ENCODE measurements at regions not wholly inside any gene's neighbourhood (a gene's known extent, or its start where the extent isn't known, plus 50 kb on each side); places are given as distances from the start of the nearest gene placed in this dataset.

DNA sequence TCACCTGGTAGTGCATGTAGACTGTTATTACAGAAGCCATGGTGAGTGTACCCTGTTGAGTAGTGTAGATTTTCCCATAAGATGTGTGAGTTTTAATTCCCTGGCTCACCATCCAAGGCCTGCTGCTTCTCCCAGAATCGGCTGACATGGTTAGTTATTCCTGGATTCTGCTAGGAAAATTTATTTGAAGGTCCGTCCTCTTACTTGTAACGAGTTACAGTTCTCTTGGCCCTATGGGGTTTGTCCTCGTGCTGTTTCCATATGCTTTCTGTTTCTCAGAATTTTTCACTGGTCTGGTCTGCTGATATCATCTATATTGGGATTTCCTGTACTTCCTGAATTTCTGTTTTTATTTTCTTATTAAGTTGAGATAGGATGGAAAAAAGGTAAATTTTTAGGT is 423.3 kb upstream of the RGS6 start:
- DNase-seq: no peak
- TF ChIP-seq GATA1 (IDR thresholded peaks at IDR 0.05; ENCODE audit: low read depth, low read length): no peak
- no peak for TF ChIP-seq POLR2A (IDR thresholded peaks at IDR 0.05; ENCODE audit: low read length)

GRCh38 chr14:71511152-71511551 is 421.1 kb upstream of the RGS6 start:
- no peak for TF ChIP-seq GATA1 (IDR thresholded peaks at IDR 0.05; ENCODE audit: low read depth, low read length)
- no peak for DNase-seq

DNA sequence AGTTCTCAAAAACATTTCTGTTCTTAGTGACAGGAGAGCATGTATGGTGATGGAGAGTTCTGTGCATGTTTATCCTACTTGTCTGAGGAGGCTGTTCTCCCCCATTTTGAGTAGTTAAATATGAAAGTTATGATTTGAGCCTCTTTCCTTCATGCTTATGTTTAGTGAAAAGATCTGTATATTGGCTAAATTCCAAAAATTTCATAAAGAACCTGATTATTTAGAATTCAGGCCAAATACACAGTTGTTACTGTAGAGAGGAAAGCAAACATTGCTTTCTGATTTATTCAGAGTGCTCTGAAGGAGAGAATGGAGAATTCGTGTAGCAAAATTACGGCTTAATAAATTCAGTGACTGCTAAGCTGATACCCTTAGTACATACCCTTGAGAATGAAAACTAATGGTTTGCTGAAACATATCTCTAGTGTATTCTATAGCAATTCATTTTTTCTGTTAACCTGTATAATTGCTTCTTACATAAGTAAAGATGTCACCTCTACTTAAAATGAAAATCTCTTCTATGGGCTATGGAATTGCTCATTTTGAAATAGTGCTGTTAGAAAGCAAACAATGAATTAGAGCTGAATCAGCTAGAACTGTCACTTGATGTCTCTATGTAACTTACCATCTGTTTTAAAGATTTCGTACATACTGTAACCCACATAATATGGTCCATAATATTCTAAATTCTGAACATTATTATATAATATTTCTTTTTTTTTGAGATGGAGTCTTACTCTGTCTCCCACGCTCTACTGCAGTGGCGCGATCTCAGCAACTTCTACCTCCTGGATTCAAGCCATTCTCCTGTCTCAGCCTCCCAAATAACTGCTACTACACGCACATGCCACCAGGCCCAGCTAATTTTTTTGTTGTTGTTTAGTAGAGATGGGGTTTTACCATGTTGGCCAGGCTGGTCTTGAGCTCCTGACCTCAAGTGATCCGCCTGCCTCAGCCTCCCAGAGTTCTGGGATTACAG is 417.0 kb upstream of the RGS6 start:
- TF ChIP-seq GATA1 (IDR thresholded peaks at IDR 0.05; ENCODE audit: low read depth, low read length) (no peak), POLR2A (IDR thresholded peaks at IDR 0.05; ENCODE audit: low read length) (no peak)

DNA sequence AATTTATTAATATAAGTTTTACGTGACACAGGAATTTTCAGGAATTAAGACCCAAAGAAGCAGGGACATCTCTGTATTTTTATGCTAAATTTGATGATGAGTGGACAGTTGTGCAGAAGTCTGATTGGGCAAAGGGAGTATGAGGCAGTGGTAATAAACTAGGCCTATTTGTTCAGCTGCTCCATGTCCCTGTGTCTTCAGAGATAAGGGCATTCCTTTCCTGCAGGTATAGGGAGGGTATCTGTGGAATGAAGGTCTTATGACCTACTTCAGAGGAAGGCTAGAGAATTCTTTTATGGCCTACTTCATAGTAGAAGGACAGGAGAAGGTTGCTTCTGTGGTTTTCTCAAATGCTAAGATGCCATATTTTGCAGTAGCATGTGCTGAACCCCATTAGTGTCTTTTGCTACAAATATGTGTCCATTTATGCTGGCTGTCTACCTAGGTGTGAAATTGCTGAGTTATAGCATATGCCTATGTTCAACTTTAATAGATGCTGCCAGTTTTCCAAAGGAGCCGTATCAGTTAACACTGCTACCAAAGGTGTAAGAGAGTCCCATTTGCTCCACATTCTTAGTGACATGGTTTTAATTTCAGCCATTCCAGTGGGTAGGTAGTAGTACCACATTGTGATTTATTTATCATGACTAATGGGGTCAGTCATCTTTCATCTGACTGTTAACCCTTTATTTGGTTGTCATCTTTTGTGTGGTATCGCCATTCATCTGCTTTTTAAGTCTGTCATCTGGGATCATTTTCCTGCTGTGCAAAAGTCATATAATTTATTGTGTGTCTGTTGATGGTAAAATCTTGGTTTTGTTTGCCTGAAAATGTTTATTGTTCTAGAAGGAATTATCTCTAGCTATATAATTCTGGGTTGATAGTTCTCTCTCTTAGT is 410.7 kb upstream of the RGS6 start:
- DNase-seq: no peak
- TF ChIP-seq GATA1 (IDR thresholded peaks at IDR 0.05; ENCODE audit: low read depth, low read length): no peak
- no peak for TF ChIP-seq POLR2A (IDR thresholded peaks at IDR 0.05; ENCODE audit: low read length)

More for the DNA sequence above, 417.0 kb upstream of the RGS6 start:
- no peak for DNase-seq

- TF ChIP-seq POLR2A (IDR thresholded peaks at IDR 0.05; ENCODE audit: low read length) (no peak), GATA1 (IDR thresholded peaks at IDR 0.05; ENCODE audit: low read depth, low read length) (no peak)
These were observed 408.5 kb upstream of the RGS6 start for GRCh38 chr14:71523630-71524319.

DNA sequence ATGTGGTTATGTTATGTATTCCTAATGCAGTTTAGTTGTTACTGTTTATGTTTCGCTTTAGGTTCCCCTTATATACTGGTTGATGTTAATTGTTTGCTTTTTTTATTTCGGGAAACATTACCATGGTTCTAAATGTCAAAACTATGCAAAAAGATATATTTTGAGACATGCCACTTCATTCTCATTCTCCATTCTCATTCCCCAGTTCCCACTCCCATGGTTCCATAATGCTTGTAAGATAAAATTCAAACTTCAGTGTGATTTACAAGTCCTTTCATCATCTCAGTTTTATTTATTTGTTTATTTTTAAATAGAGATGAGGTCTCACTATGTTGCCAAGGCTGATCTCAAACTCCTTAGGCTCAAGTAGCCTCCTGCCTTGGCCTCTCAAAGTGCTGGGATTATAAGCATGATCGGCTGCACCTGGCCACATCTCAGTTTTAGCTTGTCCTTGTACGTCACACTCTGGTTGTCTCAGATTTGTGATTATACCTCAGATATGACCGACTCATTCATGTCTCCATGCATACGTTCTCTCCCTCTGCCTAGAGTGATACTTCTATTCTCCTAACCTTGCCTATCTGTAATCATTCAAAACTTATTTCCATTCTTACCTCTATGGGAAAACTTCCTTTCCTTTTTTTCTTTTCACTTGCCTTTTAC is 407.8 kb upstream of the RGS6 start:
- DNase-seq: no peak
- TF ChIP-seq GATA1 (IDR thresholded peaks at IDR 0.05; ENCODE audit: low read depth, low read length) (no peak), POLR2A (IDR thresholded peaks at IDR 0.05; ENCODE audit: low read length) (no peak)

More at GRCh38 chr14:71523630-71524319, 408.5 kb upstream of the RGS6 start:
- DNase-seq: no peak

DNA sequence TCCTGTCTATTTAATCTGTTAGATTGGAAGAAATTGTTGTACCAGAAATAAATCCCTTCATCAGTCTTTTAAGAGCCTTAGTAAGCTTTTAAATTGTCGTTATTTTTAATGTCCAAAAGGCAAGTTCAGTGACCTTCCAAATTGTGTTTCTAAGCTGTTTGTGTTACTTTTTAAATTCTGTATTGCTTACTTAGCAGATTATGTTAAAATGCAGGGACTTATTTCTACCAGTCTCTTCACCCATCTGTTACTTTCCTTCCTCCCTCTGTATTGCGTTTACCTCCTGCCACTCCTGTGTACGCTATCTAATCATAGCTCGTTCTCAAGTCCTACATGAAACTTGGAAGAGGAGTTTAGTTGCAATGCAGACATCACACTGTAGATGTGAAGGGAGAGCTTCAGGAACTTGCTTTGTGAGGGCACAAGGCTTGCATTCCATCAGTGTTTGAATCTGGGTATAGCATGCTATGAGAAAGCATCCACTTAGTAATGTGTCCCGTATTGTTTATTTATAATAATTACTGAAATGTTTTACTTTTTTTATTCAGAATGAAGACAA is 406.5 kb upstream of the RGS6 start:
- no peak for DNase-seq
- TF ChIP-seq POLR2A (IDR thresholded peaks at IDR 0.05; ENCODE audit: low read length): no peak
- TF ChIP-seq GATA1 (IDR thresholded peaks at IDR 0.05; ENCODE audit: low read depth, low read length): no peak

DNA sequence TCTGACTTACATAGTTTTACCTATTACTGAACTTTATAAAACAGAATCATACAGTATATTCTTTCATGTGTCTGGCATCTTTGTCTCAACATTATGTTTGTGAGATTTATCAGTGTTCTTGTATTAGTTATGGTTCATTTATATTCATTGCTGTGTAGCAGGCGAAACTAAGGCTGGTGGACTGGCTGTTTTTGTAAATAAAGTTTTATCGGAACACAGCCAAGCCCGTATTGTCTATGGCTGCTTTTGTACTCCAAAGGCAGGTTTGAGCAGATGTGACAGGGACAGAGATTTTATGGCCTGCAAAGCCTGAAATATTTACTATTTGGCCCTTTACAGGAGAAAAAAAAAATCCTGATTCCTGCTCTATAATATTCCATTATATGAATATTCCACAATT is 405.8 kb upstream of the RGS6 start:
- DNase-seq: no peak

DNA sequence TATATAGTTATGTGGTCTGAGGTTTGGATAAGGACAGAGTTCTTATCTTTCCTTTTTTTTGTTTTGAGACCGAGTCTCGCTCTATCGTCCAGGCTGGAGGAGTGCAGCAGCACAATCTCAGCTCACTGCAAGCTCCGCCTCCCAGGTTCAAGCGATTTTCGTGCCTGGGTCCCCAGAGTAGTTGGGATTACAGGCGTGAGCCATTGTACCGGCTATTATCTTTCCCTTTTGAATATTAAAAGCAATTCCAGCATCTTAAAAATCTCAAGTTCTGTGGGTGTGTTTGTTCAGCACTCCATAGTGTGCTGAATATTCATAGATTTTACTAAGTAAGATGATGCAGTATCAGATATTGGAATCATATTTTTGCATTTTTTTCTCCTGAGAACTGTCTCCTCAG is 404.4 kb upstream of the RGS6 start:
- no peak for DNase-seq
- TF ChIP-seq GATA1 (IDR thresholded peaks at IDR 0.05; ENCODE audit: low read depth, low read length) (no peak), POLR2A (IDR thresholded peaks at IDR 0.05; ENCODE audit: low read length) (no peak)

More for the DNA sequence above, 405.8 kb upstream of the RGS6 start:
- TF ChIP-seq GATA1 (IDR thresholded peaks at IDR 0.05; ENCODE audit: low read depth, low read length) (no peak), POLR2A (IDR thresholded peaks at IDR 0.05; ENCODE audit: low read length) (no peak)

DNA sequence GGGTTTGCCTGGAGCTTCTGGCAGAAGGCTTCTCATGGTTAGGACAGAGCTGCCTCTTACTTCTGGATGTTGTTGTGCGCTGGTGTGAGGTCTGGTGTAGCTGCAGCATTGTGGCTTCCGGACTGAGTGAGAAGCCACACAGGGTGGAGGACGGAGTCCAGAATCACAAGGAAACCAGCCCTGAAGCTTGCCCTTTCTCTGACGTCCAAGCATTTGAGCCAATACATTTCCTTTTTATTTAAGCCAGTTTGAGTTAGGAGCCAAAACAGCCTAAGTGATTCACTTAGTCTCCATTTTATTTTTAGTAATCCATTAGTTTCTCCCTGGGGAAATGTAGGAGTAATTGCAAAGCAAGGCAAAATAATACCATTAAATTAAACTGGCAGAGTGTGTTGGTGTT is 402.4 kb upstream of the RGS6 start:
- TF ChIP-seq GATA1 (IDR thresholded peaks at IDR 0.05; ENCODE audit: low read depth, low read length) (no peak), POLR2A (IDR thresholded peaks at IDR 0.05; ENCODE audit: low read length) (no peak)
- DNase-seq: no peak

DNA sequence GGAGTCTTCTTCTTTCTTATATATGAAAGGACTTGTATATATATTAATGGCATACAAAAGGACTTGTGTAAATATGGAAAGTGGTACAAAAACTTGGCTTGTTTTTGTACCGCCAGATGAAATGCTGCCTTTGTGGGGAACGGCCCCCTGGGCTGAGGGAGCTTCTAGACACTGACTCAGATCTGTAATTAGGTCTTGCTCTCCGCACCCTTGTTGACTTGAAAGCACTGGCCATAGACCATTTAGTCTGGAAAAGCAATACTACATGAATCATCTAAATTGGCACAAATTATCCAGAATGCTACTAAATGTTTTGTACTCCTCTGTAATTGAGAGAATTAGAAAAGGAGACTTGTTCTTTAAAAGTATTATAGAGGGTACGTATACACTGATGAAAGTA is 399.9 kb upstream of the RGS6 start:
- DNase-seq: no peak
- TF ChIP-seq POLR2A (IDR thresholded peaks at IDR 0.05; ENCODE audit: low read length) (no peak), GATA1 (IDR thresholded peaks at IDR 0.05; ENCODE audit: low read depth, low read length) (no peak)

DNA sequence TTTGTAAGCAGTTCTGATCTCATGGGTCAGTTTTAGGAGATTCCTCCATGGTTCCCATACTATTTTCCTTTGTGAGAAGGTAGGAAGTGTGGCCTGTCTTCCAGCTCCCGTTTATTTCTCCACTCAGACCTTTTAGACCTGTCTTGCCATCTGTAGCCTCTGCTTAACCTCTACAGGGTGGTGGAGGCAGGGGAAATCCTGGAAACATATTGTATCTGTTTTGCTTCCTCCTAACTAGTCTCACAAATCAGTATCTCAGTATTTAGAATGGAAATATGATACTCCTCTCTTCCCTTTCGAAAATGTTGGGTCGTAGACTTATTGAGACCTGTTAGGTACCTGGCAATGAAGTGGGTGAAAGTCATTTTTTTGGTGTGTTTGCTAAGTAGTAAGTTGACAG is 399.4 kb upstream of the RGS6 start:
- DNase-seq: no peak

DNA sequence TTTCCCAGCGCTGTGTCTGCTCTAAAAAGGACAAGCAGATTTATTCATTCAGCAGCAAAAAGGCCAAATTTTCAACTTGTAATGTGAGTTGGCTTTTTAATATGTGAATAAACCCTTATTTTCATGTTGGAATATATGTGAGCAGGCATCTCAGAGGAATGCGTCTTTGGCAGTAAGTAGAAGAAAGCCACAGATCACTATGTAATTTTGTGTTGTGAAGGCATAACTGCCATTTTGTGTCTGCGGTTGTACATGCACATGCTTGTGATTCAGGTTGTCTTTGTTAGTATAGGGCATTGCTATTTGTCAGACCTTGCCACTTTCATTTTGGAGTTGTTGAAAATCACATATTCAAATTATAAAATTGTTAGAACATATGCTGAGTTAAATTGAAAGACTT is 398.8 kb upstream of the RGS6 start:
- TF ChIP-seq GATA1 (IDR thresholded peaks at IDR 0.05; ENCODE audit: low read depth, low read length): no peak
- TF ChIP-seq POLR2A (IDR thresholded peaks at IDR 0.05; ENCODE audit: low read length): no peak
- DNase-seq: no peak

More for the DNA sequence above, 399.4 kb upstream of the RGS6 start:
- TF ChIP-seq POLR2A (IDR thresholded peaks at IDR 0.05; ENCODE audit: low read length) (no peak), GATA1 (IDR thresholded peaks at IDR 0.05; ENCODE audit: low read depth, low read length) (no peak)

Data from erythroblast (primary cell).